ENCODE measurements at regions not wholly inside any gene's neighbourhood (a gene's known extent, or its start where the extent isn't known, plus 50 kb on each side); places are given as distances from the start of the nearest gene placed in this dataset.

- no peak overlapping the region for H3K4me3 ChIP-seq (ENCODE audit: insufficient read depth, low read length)
- peak overlapping the region; percentile 71 for H2AFZ ChIP-seq (ENCODE audit: low read length)
- peak; percentile 75 for TF ChIP-seq CTCF (IDR thresholded peaks at IDR 0.05; ENCODE audit: extremely low read depth, low read depth, low read length)
- H3K36me3 ChIP-seq (ENCODE audit: insufficient read depth, low read length) = no peaks in the 10 kb centered on the region
- peak overlapping the region; percentile 46 for H3K27ac ChIP-seq (ENCODE audit: low read depth, low read length)
- no peaks in the 10 kb centered on the region for H3K9me3 ChIP-seq (ENCODE audit: low read depth, low read length)
- peaks cover 6% of the 10 kb centered on the region for H3K4me1 ChIP-seq (ENCODE audit: insufficient read depth, low read length)
- no peaks in the 10 kb centered on the region for H3K79me2 ChIP-seq (ENCODE audit: insufficient read depth, low read length)
- H3K4me2 ChIP-seq (ENCODE audit: insufficient read depth, low read length) = no peak overlapping the region
- H4K20me1 ChIP-seq (ENCODE audit: insufficient read depth, low read length) = no peaks in the 10 kb centered on the region
- peak; percentile 46 for DNase-seq (ENCODE audit: insufficient read length, low spot score, missing footprints)
- no peaks in the 10 kb centered on the region for H3K27me3 ChIP-seq (ENCODE audit: insufficient read depth, low read length)
Measured at GRCh38 chr5:82364497-82364896, 86.3 kb upstream of the RPS23 start.

- no peak for TF ChIP-seq CTCF (IDR thresholded peaks at IDR 0.05; ENCODE audit: extremely low read depth, low read depth, low read length)
- Histone ChIP-seq H3K4me1 (ENCODE audit: insufficient read depth, low read length) (peaks cover 14% of the 10 kb centered on the region), H3K4me2 (ENCODE audit: insufficient read depth, low read length) (no peak overlapping the region), H3K79me2 (ENCODE audit: insufficient read depth, low read length) (no peaks in the 10 kb centered on the region), H3K27me3 (ENCODE audit: insufficient read depth, low read length) (no peaks in the 10 kb centered on the region), H4K20me1 (ENCODE audit: insufficient read depth, low read length) (no peaks in the 10 kb centered on the region), H3K27ac (ENCODE audit: low read depth, low read length) (no peak overlapping the region), H2AFZ (ENCODE audit: low read length) (no peak overlapping the region), H3K9me3 (ENCODE audit: low read depth, low read length) (no peaks in the 10 kb centered on the region), H3K4me3 (ENCODE audit: insufficient read depth, low read length) (no peak overlapping the region), H3K36me3 (ENCODE audit: insufficient read depth, low read length) (no peaks in the 10 kb centered on the region)
- no peak for DNase-seq (ENCODE audit: insufficient read length, low spot score, missing footprints)
Measured at GRCh38 chr5:82363524-82363923, 85.4 kb upstream of the RPS23 start.

GRCh38 chr5:82362636-82363035 is 84.5 kb upstream of the RPS23 start:
- H3K36me3 ChIP-seq (ENCODE audit: insufficient read depth, low read length) = no peaks in the 10 kb centered on the region
- no peaks in the 10 kb centered on the region for H3K79me2 ChIP-seq (ENCODE audit: insufficient read depth, low read length)
- peaks cover 19% of the 10 kb centered on the region for H3K4me1 ChIP-seq (ENCODE audit: insufficient read depth, low read length)
- TF ChIP-seq CTCF (IDR thresholded peaks at IDR 0.05; ENCODE audit: extremely low read depth, low read depth, low read length) = no peak
- peak overlapping the region; percentile 52 for H2AFZ ChIP-seq (ENCODE audit: low read length)
- H3K27me3 ChIP-seq (ENCODE audit: insufficient read depth, low read length) = no peaks in the 10 kb centered on the region
- DNase-seq (ENCODE audit: insufficient read length, low spot score, missing footprints) = no peak
- H3K4me2 ChIP-seq (ENCODE audit: insufficient read depth, low read length) = no peak overlapping the region
- no peak overlapping the region for H3K27ac ChIP-seq (ENCODE audit: low read depth, low read length)
- H4K20me1 ChIP-seq (ENCODE audit: insufficient read depth, low read length) = no peaks in the 10 kb centered on the region
- no peaks in the 10 kb centered on the region for H3K9me3 ChIP-seq (ENCODE audit: low read depth, low read length)
- H3K4me3 ChIP-seq (ENCODE audit: insufficient read depth, low read length) = no peak overlapping the region

DNA sequence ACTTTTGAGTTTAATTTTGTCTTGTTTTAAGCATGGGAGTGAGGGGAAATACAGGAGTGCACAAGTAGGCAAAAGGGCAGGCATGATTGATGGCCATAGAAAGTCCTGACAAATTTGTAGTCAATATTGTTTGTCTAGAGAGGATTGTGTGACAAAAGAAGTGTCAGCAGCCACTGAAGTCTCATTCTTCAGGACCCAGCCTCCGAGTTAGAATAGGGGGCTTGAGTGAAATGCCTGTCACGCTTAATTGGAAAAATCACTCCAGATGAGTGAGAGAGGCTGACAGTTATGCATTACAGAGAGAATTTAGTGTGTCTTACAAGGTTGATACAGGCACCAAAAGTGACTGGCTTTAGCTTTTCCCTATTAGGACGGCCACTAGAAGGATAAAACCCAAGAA is 81.9 kb upstream of the RPS23 start:
- Histone ChIP-seq H3K4me1 (ENCODE audit: insufficient read depth, low read length) (peaks cover 32% of the 10 kb centered on the region), H3K27ac (ENCODE audit: low read depth, low read length) (no peak overlapping the region), H3K4me2 (ENCODE audit: insufficient read depth, low read length) (no peak overlapping the region), H2AFZ (ENCODE audit: low read length) (no peak overlapping the region), H3K27me3 (ENCODE audit: insufficient read depth, low read length) (no peaks in the 10 kb centered on the region), H3K9me3 (ENCODE audit: low read depth, low read length) (no peaks in the 10 kb centered on the region), H3K36me3 (ENCODE audit: insufficient read depth, low read length) (no peaks in the 10 kb centered on the region), H3K4me3 (ENCODE audit: insufficient read depth, low read length) (no peak overlapping the region), H3K79me2 (ENCODE audit: insufficient read depth, low read length) (no peaks in the 10 kb centered on the region), H4K20me1 (ENCODE audit: insufficient read depth, low read length) (no peaks in the 10 kb centered on the region)
- DNase-seq (ENCODE audit: insufficient read length, low spot score, missing footprints) = no peak
- no peak for TF ChIP-seq CTCF (IDR thresholded peaks at IDR 0.05; ENCODE audit: extremely low read depth, low read depth, low read length)
